GM18951 (cell line): ENCODE measurements at regions not wholly inside any gene's neighbourhood (a gene's known extent, or its start where the extent isn't known, plus 50 kb on each side); places are given as distances from the start of the nearest gene placed in this dataset.
"Not testable (repeated sequence)": the region's sequence is repeated elsewhere in the genome, so short reads cannot be mapped to it uniquely, and the experiment has no call there.

ENCODE experiments used
- POLR2A ChIP-seq: IDR thresholded peaks from 4 replicates; pipeline ENCODE4 v1.6.1; 2011; ENCODE audit warnings: mild to moderate bottlenecking; ENCODE audit not compliant: insufficient read length, insufficient read depth; ENCODE audit errors: extremely low read depth
- in situ Hi-C: fragments of 300-500 bp; cut with MboI; formaldehyde crosslinking; loops from one replicate; pipeline ENCODE4 v1.12.0; 2022; ENCODE audit warnings: low sequenced_read_pairs, mixed read lengths, inconsistent platforms; ENCODE audit not compliant: unreplicated experiment

DNA sequence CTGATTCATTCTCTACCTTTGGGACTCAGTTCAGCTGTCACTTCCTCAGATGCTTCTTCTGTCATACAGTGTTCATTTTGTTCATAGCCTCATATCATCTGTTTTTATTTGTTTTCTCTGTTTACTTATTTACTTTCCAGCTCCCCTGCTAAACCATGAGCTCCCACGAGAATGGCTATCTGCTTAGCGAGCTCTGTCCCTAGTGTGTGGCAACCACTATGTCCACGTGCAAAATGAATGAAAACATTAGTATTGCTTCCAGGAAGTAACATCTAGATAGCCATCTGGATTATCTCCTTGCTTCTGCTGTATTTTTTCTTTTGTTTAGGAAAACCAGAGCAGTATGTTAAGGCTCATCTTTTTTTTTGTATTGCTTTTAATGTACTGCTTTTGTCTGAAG, 417.0 kb upstream of the SLC35B3 start:
- no peak for TF ChIP-seq POLR2A
- in situ Hi-C loops: no loop called here

DNA sequence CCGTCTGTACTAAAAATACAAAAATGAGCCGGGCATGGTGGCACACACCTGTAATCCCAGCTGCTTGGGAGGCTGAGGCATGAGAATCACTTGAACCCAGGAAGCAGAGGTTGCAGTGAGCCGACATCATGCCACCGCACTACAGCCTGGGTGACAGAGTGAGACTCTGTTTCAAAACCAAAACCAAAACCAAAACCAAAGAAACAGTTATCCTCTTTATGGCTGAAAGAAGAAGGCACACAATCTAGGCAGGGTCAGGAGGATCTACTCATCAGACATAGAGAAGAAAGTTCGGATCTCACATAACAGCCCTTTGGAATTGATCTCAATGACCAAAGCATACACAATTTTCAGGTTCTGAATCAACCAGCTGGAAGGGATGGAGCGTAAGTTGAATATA, 411.3 kb upstream of the SLC35B3 start:
- in situ Hi-C loops: not testable (repeated sequence)

DNA sequence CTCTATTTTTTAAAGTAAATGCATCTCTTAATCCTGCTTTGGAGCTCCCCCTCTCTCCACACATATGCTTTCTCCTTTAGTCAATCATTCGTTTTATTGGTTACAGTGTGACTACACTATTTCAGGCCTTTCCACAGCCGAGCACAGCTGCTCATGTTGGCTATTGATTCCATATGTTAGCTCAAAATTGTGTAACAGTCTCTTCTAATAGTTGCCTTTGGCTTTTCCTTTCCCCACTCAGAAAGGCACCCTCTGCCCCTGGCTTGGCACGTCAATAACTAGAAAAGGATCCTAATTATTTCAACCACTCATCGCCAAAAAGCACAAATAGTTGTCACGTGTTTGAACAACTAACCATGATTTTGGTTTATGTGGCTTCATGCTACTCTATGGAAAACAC, 410.3 kb upstream of the SLC35B3 start:
- in situ Hi-C loops: no loop called here
- TF ChIP-seq POLR2A: no peak

DNA sequence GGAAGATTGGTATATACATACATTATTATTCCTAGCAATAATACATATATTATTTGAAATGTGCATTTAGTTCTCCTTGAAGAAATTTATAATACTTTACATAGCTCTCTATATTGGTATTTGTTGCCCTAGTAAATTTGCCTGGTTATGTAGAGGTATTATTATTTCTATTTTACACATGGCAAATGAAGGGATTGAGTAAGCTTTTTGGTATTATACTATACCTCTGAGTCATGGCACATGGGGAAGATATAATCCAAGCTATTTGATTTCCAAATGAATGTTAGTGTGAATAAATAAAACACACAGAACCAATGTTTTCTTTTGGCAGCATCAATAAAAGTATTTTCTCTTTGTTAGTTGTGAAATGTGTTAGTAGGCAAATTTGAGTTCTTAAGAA, 409.6 kb upstream of the SLC35B3 start:
- no peak for TF ChIP-seq POLR2A
- in situ Hi-C loops: no loop called here

DNA sequence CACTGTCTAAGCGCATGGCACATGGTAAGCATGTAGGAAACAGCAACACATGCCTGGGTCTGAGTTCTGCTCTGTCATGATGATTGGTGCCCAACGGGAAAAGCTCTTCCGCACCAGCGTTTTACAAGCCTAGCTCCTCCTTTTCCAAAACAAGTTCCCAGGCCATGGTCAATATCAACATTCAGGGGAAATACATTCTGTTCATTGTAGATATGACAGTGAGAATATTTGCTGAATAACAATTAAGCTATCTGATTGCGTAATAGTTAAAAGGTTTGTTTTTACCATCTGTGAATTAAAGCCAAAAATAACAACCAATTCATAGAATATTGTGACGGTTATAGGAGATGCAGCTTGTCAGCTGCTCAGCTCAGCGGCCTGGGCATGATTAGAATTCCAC, 404.3 kb upstream of the SLC35B3 start:
- in situ Hi-C loops: no loop called here
- TF ChIP-seq POLR2A: no peak

DNA sequence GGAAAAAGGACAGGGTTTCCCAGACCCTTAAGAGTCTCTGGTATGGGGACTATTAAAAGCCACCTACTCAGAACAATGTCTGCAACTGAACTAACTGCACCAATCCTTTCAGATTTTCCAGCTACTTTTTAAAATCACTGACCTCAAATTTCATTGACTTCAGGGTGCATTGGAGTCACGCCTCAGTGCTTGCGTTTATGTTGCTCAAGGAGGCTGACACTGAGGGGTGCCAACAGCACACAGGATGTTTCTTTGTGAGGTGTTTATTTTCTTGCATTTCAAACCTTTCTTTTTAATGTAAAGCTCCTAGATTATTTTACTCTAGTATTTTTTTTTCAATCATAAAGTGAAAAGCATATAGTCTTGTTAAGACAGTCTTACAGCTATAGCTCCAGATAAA, 402.0 kb upstream of the SLC35B3 start:
- in situ Hi-C loops: no loop called here

DNA sequence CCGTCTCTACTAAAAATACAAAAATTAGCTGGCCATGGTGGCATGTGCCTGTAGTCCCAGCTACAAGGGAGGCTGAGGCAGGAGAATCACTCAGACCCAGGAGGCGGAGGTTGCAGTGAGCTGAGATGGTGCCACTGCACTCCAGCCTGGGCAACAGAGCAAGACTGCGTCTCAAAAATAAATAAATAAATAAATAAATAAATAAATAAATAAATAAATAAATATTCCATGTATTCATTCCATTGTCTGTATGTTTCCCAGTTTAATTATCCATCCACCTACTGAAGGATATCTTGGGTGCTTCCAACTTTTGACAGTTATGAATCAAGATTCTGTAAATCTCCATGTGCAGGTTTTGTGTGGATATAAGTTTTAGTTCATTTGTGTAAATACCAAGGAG, 397.4 kb upstream of the SLC35B3 start:
- in situ Hi-C loops: not testable (repeated sequence)

More for the DNA sequence above, 402.0 kb upstream of the SLC35B3 start:
- TF ChIP-seq POLR2A: no peak

DNA sequence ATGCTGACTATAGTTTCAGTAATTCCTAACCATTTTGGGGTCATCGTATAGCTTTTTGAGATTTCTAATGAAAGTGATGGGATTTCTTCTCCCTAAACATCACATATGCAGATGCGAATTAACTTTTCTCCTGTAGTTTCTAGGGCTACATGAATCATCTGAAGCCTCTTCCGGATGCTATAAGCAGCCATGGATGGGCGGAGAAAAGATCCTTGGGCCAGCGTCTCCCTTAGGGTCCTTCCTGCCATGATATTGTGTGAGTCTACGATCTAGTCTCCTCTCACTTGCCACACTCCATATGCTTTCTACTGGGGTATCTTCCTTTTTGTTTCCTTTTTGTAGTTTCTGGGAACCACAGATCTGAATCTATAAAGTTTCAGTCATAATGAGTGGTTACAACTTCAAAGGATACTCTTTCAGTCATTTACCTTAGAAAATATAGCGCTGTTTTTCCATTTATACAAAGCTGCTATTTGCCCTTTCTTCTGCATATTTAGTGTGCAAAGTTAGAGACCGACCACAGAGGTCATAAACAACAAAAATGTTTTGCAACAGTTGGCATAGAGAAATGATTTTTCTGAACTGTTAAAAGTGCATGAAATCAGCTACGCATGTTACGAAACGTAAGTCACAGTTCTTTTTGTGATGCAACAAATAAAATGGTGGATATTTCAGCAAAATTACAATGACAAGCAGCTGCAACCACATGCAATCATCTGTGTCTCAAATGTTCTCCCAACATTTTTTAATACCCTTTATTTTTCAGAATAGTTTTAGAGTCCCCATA, 396.2 kb upstream of the SLC35B3 start:
- in situ Hi-C loops: no loop called here
- no peak for TF ChIP-seq POLR2A

DNA sequence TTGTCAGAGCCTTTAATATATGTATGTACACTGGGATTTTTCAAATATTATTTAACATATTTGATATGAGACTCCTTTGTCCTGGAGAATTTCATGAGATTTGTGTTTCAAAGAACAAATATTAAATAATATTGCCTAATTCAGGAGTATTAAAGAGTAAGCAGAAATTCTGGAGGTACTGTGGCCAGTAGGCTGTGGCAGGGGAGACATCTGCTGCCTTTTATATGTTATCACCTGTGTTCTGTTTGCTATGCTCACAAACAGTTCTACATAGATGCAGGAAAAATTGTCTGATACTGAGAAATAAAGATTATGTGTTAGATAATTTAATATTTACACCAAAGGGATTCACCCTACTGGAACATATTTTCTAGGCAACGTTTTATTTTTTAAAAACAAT, 395.4 kb upstream of the SLC35B3 start:
- in situ Hi-C loops: no loop called here
- no peak for TF ChIP-seq POLR2A

DNA sequence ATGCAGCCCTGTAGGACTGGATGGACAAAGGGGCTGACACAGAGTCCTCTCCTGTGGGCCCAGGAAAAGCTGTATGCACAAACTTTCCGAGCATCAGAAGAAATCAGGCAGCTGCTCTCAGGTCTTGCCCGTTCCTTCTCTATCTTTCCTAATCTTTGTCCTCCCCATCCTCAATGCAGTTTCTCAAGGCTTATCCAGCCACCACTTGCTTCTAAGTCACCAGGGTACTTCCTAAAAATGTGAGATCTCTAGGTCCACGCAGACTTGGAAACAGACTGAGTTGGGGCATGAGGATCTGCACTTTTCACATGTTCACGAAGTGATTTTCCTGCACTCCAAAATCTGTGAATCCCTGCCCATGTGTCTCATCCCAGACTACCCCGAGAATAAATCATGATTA, 394.5 kb upstream of the SLC35B3 start:
- no peak for TF ChIP-seq POLR2A
- in situ Hi-C loops: no loop called here

DNA sequence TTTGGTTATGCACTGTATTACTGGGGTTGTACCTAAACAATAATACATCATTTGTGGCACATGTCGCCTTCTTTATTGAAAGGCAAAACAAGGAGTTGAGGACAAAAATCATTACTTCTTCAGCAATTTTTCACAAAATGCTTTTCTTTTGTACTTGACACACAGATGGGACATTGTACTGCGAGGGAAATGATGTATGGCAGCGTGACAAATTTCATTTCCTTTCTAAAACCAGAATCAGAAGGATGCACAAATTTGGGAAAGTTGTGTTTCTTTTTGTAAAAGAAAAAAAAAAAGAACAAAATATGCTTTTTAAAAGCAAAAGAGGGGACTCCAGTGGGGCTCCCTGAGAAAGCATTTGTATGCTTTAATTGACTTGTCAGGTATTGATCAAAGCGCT, 394.0 kb upstream of the SLC35B3 start:
- in situ Hi-C loops: no loop called here
- TF ChIP-seq POLR2A: no peak

DNA sequence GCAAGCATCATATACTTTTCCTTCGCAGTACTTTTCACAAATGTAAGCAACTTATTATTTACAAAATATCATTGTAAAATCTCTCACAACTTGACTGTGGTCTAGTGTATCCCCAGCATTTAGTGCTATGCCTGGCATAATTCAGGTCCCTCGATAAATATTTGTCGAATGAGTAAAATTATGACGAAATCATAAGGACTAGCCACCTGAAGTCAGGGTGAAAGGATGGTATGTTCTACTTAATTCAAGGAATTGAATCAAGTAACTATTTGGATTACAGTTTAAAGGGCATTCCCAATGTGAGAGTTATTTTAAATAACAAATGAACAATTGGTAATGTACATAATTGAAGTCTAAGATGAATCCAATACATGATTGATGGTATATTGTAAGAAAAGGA, 393.0 kb upstream of the SLC35B3 start:
- no peak for TF ChIP-seq POLR2A
- in situ Hi-C loops: no loop called here

DNA sequence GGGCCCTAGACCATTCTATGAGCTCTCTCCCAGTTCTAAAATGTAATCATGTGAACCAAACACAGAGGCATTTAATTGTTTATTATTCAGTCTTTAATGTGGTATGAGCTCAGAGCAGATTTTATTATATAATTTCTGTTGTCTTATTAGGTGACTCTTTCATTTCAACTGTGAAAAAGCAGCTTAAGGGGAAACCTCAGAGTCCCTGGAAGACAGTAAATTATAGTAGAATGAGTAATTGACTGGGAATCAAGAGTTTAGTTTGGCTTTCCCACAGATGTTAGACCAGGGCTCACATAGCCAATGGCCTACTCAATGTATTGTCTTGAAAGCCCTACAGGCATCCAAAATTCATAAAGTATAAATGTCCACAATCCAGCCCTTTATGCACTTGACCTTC, 390.4 kb upstream of the SLC35B3 start:
- TF ChIP-seq POLR2A: no peak
- in situ Hi-C loops: no loop called here

DNA sequence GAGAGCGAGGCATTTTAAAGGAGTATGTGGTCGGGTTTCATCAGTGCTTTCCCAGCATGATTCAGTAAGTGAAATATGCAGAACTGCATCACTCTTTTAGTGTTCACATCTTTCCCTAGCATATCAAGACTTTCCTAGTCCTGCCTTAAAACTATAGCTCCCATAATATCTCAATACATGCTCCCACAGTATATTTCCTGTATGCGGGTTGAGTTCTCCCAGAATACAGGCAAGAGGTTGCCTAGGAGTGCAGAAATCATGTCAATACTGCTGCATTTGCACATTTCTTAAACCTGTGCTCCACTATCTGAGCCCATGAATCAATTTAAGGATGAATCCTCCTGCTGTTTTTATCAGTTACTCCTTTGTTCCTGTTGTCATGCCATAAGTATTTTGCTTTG, 386.6 kb upstream of the SLC35B3 start:
- no peak for TF ChIP-seq POLR2A
- in situ Hi-C loops: no loop called here

DNA sequence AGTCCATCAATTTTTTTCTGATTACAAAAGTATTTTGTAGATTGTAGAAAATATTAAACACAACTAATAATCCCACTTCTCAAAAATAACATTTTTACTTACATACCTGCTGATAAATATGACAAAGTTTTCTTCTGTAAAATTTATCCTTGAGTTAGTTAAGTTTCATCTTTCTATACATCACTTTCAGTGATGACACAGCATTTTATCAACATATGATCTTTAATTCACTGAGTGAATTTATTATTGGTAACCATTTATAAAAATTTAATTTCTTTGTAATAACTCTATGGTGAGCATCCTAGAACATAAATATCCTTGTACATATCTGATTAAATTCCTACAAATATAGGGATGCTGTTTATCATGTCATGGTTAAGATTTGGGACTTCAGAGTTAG, 385.0 kb upstream of the SLC35B3 start:
- in situ Hi-C loops: no loop called here
- no peak for TF ChIP-seq POLR2A
